GM18498 (cell line): ENCODE measurements at regions not wholly inside any gene's neighbourhood (a gene's known extent, or its start where the extent isn't known, plus 50 kb on each side); places are given as distances from the start of the nearest gene placed in this dataset.
"Not testable (repeated sequence)": the region's sequence is repeated elsewhere in the genome, so short reads cannot be mapped to it uniquely, and the experiment has no call there.

ENCODE experiments used
- ATAC-seq: cut with Tn5 transposase; IDR thresholded peaks from one replicate; pipeline ENCODE4 v1.9.1; 2021; ENCODE audit warnings: mild to moderate bottlenecking, moderate library complexity; ENCODE audit not compliant: unreplicated experiment

GRCh38 chr9:88835038-88835466, 156.2 kb upstream of the S1PR3 start:
- ATAC-seq = peak; percentile 92

- no peak for ATAC-seq
Measured at GRCh38 chr9:88835772-88836171, 155.5 kb upstream of the S1PR3 start.

- ATAC-seq = no peak
Measured at GRCh38 chr9:88837731-88838130, 153.5 kb upstream of the S1PR3 start.

GRCh38 chr9:88849878-88850277, 141.4 kb upstream of the S1PR3 start:
- ATAC-seq = not testable (repeated sequence)

GRCh38 chr9:88852794-88853193, 138.5 kb upstream of the S1PR3 start:
- ATAC-seq = no peak

- no peak for ATAC-seq
Measured at GRCh38 chr9:88870627-88871026, 120.6 kb upstream of the S1PR3 start.

GRCh38 chr9:88871669-88872068, 119.6 kb upstream of the S1PR3 start:
- ATAC-seq = no peak

- ATAC-seq = no peak
Measured at GRCh38 chr9:88872192-88872946, 118.9 kb upstream of the S1PR3 start.

- no peak for ATAC-seq
Measured at GRCh38 chr9:88873635-88874034, 117.6 kb upstream of the S1PR3 start.

- no peak for ATAC-seq
Measured at GRCh38 chr9:88874391-88874790, 116.9 kb upstream of the S1PR3 start.

GRCh38 chr9:88875400-88876120, 115.7 kb upstream of the S1PR3 start:
- ATAC-seq = no peak

GRCh38 chr9:88880199-88880598, 111.1 kb upstream of the S1PR3 start:
- no peak for ATAC-seq

GRCh38 chr9:88884291-88884690, 107.0 kb upstream of the S1PR3 start:
- not testable (repeated sequence) for ATAC-seq

- not testable (repeated sequence) for ATAC-seq
Measured at GRCh38 chr9:88886762-88887161, 104.5 kb upstream of the S1PR3 start.

GRCh38 chr9:88889386-88889785, 101.9 kb upstream of the S1PR3 start:
- ATAC-seq = no peak

GRCh38 chr9:88890546-88890945, 100.7 kb upstream of the S1PR3 start:
- no peak for ATAC-seq

- no peak for ATAC-seq
Measured at GRCh38 chr9:88891040-88891439, 100.2 kb upstream of the S1PR3 start.

GRCh38 chr9:88892724-88893123, 98.5 kb upstream of the S1PR3 start:
- no peak for ATAC-seq

- no peak for ATAC-seq
Measured at GRCh38 chr9:88897081-88897480, 94.2 kb upstream of the S1PR3 start.

- no peak for ATAC-seq
Measured at GRCh38 chr9:88898039-88898720, 93.1 kb upstream of the S1PR3 start.

- ATAC-seq = no peak
Measured at GRCh38 chr9:88905506-88905905, 85.8 kb upstream of the S1PR3 start.

GRCh38 chr9:88915916-88916315, 75.4 kb upstream of the S1PR3 start:
- no peak for ATAC-seq
